HG03135 (cell line): ENCODE measurements at regions not wholly inside any gene's neighbourhood (a gene's known extent, or its start where the extent isn't known, plus 50 kb on each side); places are given as distances from the start of the nearest gene placed in this dataset.

Source experiments
- ATAC-seq: cut with Tn5 transposase; IDR thresholded peaks from one replicate; pipeline ENCODE4 v1.9.1; 2021; ENCODE audit warnings: mild to moderate bottlenecking, moderate library complexity; ENCODE audit not compliant: unreplicated experiment

DNA sequence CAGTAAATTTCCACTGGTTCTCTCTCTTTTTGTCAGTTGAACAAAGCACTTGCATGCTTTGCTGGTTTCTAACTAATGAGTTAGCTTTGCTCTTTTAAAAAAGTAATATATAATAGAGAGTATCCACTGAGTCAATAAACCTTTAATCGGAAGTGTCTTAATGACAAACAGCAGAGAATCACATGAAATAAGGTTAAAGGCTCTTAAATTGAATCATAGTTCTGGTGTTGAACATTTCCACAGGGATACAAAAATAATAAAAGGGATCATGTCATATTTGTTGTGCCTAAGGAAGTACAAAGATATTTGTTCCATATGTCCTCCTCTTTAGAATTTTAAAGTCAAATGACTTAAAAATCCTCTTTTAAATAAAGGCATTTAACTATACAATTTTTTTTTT, 362.6 kb downstream of the LRIG3 start:
- no peak for ATAC-seq

DNA sequence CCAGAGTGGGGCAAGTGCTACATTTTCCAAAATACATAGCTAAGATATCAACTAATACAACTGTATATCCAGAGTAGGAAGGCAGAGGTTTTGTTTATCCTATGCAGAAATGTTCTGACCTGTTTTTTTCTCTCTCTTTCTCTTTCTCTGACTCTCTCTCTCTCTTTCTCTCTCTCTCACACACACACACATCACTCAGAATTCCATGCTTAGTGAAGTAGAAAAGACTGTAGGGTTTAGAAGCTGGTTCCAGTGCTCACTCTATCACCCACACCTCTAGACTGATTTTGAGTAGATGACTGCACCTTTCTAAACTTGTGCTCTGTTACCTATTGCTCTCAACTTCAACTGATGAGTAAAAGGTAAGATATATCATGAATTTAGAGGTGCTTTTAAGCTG, 356.7 kb downstream of the LRIG3 start:
- ATAC-seq, result no peak

DNA sequence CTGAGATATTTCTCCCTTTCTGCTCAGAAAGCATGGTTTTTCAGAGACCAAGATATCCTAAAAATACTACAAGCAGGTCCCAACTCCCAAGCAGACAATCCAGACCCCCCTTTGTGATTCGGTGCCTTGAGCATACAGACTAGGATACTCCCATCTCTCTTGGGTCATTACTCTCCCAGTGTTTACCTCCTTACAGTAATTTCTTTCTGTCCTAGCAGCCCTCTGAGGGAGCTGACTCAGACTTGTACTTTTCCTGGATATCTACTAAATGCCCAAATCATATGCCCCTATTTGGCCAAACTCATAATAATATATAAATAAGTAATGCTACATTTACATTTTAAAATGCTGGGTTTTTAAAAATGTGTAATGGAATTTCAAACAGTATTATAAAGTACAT, 355.6 kb downstream of the LRIG3 start:
- ATAC-seq, result no peak

DNA sequence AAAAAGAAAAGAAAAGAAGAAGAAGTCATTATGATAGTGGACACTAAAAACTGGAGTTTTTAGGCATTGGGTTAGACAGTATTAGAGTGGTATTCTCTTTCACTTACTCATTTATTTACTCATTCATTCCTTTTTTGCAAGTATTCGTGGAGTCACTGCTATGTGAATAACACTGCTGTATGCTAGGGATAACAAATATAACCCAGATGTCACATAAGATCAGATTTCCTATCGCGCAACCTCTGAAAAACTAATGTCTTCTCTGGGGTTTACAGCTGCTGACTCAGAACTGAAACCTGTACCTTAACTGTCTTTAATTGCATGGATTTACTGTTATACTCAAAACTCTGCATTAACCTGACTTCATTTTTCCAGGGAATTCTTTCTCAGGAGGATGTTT, 353.7 kb downstream of the LRIG3 start:
- no peak for ATAC-seq

DNA sequence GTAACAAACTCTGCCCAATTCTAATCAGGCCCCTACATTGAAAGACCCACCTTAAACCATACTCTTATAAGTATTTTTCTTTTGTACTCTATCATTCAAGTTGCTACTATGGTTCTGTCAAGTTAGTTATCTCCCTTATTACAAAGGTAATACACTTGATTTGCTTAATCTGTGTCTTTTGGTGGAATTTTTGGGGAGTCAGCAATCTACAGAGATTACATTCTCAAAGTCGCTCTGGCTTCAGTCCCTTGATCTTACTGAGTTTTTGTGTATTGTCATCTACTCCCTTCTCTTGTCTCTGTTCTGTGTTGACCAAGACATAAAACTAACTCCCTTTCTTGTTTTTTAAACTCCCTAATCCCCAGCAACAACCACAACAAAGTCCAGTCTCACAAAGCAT, 353.1 kb downstream of the LRIG3 start:
- ATAC-seq, result no peak

DNA sequence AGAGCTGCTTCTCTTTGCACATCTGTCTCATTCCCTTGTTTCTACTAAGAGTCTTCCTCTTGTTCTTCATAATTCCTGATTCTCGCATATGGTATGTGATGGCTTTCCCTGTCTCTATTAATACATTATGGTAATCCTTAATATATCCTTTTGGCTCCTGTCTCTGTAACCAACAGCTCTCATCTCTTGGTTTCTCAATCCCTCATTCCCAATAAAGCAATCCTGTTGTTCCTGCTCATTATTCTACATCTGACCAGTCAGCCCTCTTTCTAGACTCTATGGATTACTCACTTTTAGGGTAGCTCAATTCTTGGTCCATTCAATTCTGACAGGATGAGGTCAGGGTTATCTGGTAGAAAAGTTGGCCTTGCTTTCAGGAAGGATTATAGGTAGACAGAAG, 349.9 kb downstream of the LRIG3 start:
- ATAC-seq, result no peak

DNA sequence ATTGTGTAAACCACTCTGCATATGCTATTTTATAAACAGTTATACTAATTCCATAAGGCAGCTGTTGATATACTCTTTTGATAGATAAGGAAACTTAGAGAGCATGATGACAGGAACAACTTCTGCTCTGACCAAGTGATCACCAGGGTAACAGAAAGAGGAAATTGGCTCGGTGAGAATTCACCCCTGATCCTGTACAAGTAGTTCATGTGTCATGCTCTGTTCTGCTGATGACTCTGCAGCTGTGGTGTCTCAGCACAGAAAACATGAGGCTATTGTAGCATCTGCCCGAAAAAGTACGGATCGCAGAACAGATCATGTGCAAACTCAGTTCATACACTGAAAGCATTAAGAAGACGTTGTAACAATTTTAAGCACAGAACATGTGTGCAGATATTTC, 345.0 kb downstream of the LRIG3 start:
- no peak for ATAC-seq

DNA sequence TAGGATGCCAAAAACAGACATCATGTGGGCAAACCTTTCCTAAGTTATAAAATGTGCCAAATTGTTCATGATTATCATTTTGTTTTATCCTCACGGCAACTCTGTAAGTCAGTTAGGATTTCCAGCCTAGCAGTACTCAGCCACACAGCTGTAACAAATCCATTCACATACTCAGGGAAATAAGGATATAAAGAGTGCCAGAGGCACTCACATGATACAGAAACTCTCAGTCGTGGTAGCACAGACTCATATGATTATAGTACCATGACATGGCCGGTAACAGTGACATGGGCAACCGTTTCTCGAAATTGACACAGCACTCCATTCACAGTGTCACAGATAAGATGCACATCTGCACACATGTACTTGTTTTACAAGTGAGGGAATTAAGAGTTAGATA, 344.2 kb downstream of the LRIG3 start:
- ATAC-seq, result no peak

DNA sequence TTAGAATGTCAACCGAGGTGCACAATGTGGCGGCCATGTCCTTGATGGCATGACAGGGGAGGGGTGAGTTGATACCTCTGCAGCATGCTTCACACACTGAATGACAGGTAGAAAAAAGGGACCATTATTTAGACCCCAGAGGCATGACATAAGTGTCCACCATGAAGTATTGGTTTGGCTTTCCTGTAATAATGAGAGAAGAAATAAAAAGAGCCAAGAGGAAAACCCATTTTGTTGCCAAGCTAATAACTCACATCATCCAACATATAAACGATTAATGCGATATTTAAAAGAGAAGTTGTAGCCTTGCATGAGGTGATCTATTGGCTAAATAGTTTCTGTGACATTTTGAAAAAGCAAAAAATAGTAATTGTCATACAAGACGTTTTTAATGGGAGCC, 343.4 kb downstream of the LRIG3 start:
- no peak for ATAC-seq

DNA sequence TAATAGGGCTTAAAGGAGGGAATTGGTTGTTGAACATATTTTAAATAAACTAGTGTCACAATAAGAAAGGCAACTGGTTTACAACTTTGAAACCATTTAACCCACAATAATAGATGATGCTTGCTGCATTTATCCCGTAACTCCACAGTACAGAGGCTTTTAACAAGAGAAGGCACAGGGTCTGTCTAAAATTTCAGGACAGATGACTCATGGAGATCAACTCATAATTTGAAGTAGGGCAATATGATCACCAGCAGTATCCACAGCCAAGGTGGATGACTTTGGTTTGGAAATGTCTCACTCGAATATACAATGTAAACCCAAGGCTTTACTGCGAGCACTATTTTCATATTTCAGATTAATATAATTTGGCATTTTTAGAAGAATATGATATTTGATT, 340.2 kb downstream of the LRIG3 start:
- ATAC-seq, result no peak

DNA sequence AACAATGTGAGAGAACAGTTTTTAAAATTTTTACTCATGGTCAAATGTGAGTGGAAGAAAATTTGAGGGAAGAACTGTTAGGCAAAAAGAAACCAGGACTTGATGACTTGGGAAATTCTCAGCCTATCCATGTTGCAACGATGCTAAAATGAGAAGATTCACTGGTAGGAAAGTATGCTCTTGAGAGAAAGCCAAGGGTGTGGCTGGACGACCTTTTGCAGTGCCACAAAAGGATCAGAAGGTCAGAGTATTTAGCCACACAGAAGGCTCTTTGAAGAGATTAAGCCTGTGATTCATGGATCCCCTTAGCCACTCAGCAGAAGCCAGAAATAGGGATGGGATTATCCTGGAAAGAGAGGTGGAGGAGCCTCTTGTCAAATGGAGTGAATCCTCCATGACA, 336.8 kb downstream of the LRIG3 start:
- no peak for ATAC-seq

DNA sequence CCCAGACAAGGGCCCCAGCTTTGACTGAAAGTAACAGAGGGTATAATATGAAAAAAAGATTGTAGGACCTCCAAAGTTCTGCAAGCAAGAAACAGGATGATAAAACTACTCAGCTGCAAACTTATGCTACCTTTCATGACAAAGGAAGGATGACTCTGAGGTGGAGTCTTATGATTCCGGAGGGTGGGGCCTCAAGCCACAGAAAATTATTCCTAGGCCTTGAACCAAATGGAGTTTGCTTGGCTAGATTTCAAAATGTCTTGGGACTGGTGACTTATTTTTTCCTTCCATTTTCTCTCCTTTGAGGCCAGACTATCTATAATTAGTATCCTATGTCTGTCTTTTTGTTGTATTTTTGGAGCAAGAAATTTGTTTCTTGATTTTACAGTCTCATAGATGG, 336.4 kb downstream of the LRIG3 start:
- ATAC-seq, result no peak

DNA sequence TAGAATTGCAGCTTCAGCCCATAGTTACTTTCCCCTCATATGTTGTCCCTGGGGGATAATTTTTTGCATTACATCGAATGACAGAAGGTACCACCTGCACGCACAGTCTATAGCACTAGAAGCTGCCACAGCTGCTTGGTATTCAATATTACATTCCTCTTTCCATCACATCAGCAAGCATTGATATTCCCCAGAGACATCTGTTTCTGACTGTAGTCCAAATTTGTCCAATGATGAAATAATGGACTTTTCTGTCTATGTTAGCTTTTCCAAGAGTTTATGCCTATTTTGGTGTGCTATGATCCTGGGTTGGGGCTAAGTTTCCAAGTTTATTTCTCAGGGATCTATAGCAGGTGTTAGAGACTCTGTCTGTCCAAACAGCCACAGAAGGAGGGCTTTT, 335.4 kb downstream of the LRIG3 start:
- ATAC-seq, result no peak

DNA sequence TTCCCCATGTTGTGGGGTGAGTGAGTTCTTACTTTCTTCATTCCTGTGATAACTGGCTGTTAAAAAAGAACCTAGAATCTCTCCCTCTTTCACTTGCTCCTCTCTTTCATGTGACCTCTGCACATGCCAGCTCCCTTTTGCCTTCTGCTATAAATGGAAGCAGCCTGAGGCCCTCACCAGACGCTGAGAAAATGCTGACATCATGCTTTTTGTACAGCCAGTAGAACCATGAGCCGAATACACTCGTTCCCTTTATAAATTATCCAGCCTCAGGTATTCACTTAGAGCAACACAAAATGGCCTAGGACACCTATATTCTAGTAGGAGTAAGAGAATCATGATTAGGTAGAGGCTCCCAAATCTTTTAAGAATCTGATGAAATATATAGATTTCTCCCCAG, 333.5 kb downstream of the LRIG3 start:
- ATAC-seq, result no peak

DNA sequence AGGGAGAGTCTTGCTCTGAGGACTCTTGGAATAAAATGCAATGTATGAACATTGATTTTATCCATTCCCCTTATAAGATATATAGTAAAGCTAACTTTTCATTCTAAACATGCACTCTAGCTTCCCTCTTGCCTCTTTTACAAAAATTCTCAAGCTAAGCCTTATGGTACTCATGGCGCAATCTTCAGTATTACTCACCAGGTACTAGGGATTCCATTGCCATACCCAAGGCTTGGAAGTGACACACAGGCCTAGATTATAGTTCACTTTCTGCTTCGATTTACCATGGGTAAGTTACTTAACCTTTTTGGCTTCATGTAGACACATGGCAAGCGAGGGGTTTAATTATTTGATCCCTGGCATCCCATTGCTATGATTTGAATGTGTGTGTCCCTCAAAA, 331.5 kb downstream of the LRIG3 start:
- no peak for ATAC-seq

DNA sequence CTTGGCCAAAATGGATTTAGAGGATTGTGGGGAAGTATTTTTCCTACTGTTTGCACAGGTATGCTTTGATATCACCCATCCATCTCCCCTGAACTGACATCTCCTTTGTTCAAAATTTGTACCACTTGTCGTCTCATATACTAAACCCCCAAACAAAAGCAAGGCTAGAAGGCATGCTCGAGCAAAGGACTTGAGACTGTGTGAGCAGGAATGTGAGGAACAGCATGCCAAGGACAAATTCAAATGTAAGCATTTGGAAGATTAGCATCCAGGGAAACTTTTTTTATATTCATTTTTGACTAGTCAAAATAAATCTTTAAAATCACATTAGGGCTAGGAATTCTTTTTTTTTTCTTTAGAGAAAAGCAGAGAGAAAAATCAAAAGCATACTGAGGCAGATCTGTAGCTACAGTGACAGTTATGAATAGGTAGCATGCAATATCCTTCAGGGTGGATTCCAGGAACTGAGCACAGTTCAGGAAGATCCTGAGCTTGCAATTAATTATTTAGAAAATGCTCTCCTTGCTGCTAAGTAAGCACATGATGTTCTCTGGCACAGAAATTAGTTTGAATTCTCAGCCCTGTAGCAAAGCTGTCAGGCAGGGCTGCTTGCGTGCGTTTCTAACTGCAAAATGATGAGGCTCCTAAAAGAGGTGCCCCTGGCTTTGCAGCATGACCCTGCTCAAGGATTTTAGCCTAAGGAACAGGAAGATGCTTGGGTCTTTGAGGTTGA, 327.7 kb downstream of the LRIG3 start:
- no peak for ATAC-seq

DNA sequence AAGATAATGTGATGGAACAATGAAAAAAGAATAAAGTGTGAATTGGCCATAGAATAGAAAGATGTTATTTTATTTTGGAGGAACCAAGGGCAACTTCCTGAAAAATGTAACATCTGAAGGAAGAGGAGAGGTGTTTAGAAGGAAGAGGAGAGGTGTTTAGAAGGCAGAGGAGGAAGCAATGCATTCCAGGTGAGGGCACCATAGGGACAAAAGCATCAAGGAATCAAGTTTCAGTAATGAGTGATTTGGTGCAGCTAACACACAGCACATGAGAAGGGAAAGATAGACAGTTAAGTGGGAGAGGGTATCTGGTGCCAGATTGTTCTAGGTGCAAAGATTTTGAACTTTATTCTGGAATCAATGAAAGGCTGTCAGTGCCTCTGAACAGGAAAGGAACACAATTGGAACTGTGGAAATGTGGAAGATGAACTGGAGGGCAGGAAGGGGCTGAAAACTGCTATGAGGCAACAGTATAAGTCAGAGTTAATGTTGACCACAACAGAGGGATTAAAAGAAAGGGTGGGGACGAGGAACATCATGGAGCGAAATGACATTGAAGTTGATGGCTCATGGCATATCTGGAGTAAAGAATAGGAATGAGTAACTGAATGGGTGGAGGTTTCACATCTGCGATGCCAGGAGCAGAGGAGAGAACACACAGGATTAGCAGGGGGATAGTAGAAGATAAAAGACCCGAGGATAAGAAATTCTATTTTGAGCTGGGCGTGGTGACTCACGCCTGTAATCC, 326.6 kb downstream of the LRIG3 start:
- ATAC-seq, result no peak

DNA sequence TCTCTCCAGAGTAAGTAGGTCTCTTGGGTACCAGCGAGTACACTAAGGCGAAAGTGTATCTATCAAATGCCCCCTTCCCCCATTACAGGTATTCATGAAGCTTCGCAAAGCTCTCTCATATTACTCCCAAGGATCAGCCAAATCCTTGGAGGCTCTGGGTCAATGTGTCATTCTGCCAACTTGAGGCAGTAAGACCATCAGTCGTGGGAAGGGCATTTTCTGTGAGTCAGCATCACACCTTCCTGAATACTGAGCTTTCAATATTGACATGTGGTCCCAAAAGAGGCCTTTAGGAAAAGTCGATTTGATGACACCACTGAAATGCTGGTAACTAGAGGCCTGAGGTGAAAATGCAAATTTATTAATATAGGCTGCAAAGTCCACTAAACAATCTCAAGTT, 323.9 kb downstream of the LRIG3 start:
- no peak for ATAC-seq

DNA sequence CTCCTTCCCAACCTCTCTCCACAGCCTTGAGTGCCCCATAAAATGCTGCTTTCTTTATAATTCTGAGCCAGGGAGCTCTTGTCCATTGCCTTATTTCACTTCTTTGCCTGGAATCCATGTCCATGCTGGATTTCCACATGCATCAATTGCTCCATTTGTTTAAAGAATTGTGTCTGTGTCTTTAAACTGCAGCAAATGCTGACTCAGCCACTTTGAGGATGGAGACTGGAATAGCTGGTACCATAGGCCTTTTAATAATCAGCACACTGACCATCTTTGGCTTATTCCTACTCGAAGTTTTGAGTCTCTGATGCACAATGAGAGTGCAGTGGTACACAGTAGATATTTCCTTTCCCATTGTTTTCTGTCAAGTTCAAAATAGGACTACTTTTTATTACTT, 318.8 kb downstream of the LRIG3 start:
- no peak for ATAC-seq

DNA sequence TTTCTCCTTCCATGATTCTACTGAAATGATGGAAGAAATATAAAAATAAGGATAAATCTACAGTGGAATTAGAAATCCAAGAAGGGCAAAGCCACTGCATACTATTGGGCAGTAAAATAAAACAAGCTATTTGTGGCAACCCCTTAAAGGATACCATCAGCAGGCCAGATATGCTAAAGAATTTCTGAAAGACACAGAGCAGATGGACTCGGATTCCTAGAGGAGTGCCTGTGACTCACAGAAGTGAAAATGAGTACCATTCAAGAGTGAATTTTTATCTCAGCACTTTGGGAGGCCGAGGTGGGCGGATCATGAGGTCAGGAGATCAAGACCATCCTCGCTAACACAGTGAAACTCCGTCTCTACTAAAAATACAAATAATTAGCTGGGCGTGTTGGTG, 318.1 kb downstream of the LRIG3 start:
- ATAC-seq, result no peak

DNA sequence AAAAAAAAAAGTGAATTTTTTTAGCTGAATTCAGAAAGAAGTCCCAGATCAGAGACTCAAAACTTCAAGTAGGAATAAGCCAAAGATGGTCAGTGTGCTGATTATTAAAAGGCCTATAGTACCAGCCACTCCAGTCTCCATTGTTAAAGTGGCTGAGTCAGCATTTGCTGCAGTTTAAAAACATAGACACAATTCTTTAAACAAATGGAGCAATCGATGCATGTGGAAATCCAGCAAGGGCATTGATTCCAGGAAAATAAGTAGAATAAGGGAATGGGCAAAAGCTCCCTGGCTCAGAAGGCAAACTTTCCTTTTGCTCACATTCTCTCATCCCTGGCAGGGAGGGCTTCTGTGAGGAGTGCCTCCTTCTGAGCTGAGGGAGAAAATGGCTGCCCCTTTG, 317.6 kb downstream of the LRIG3 start:
- no peak for ATAC-seq

DNA sequence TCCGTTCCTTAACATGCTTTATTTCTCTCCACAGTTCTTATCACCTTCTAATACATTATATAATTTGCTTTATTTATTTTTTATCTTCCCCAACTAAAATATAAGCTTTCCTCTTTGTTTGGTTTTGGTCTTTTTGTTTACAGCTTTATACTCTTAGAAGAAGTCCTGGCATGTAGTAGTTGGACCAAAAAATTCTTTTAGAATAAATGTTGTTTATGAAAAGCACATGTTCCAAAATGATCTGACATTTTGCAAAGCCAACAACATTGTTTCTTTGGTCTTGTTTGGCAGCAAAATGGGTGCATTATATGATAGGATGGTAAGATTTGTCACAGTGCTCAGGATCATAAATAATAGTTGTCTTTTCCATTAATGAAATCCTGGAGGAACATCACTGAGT, 312.5 kb downstream of the LRIG3 start:
- no peak for ATAC-seq

DNA sequence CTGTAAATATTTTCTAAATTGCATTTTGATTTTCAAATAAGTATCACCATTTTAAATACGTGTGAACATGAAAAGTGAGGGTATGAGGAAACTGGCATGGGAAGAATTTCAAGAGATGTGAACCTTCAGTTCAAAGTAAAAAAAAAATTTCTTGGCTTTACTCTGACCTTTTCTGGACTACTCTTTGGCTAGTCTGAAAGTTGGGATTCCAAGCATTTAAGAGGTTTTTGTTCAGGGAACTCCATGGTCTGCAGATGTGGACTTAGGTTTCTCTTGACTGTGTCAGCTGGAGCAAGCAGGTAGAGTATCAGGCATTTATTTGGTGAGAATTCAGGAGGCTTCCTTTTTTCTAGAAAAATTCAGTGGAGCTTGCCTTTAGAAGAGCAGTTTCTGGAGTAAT, 311.6 kb downstream of the LRIG3 start:
- no peak for ATAC-seq
